Ascending aorta (tissue), 2 donors: ENCODE measurements at regions not wholly inside any gene's neighbourhood (a gene's known extent, or its start where the extent isn't known, plus 50 kb on each side); places are given as distances from the start of the nearest gene placed in this dataset.

Experiments used
- DNase-seq, 2 donors: peaks; one replicate each; pipeline ENCODE4 v3.0.0-alpha.2; 2019; ENCODE audit warnings: low spot score in 2 of 2
- H3K27ac ChIP-seq, 2 donors: fragments of 200-600 bp; sonication (generic); one replicate each; pipeline ENCODE4 v1.5.1; 2016 to 2017; ENCODE audit warnings: mild to moderate bottlenecking in 1 of 2
- H3K27me3 ChIP-seq: fragments of 200-600 bp; sonication (generic); one replicate; pipeline ENCODE4 v1.5.1; 2017
- H3K36me3 ChIP-seq, 2 donors: fragments of 200-600 bp; sonication (generic); one replicate each; pipeline ENCODE4 v1.5.1; 2016
- H3K4me1 ChIP-seq, 2 donors: fragments of 200-600 bp; sonication (generic); one replicate each; pipeline ENCODE4 v1.5.1; 2016 to 2017; ENCODE audit warnings: mild to moderate bottlenecking in 1 of 2
- H3K4me3 ChIP-seq, 2 donors: fragments of 200-600 bp; sonication (generic); one replicate each; pipeline ENCODE4 v1.5.1; 2016 to 2017; ENCODE audit warnings: mild to moderate bottlenecking in 1 of 2
- H3K9me3 ChIP-seq, 2 donors: fragments of 200-600 bp; sonication (generic); one replicate each; pipeline ENCODE4 v1.5.1; 2016
- CTCF ChIP-seq, 3 experiments: fragments of 200-600 bp in 2 of 3; fragments of 450-650 bp in 1 of 3; sonication (generic) in 2 of 3; IDR thresholded peaks; one replicate each; pipeline ENCODE4 v1.5.1; 2016 to 2019; ENCODE audit warnings: antibody characterized with exemption in 3 of 3, mild to moderate bottlenecking in 1 of 3, moderate library complexity in 1 of 3
- intact Hi-C: fragments of 100-400 bp; cut with DNase I; formaldehyde crosslinking; loops from one replicate; pipeline ENCODE4 v1.15.1; 2023

GRCh38 chr20:4490606-4491280, 195.5 kb upstream of the PRNP start:
- Histone ChIP-seq H3K9me3 (no peaks in the 10 kb centered on the region), H3K4me3 (no peak overlapping the region), H3K36me3 (no peaks in the 10 kb centered on the region), H3K27ac (no peak overlapping the region), H3K27me3 (no peaks in the 10 kb centered on the region), H3K4me1 (peaks cover 0 to 6% of the 10 kb centered on the region in 2 donors)
- intact Hi-C loops, result no loop called here
- DNase-seq, result no peak
- TF ChIP-seq CTCF (IDR thresholded peaks at IDR 0.05), result no peak

GRCh38 chr20:4490045-4490444, 196.2 kb upstream of the PRNP start:
- H3K36me3 ChIP-seq, result no peaks in the 10 kb centered on the region
- DNase-seq, result no peak
- no peaks in the 10 kb centered on the region for H3K27me3 ChIP-seq
- H3K4me1 ChIP-seq, result peaks cover 0 to 6% of the 10 kb centered on the region in 2 donors
- no peak overlapping the region for H3K27ac ChIP-seq
- H3K4me3 ChIP-seq, result no peak overlapping the region
- no peaks in the 10 kb centered on the region for H3K9me3 ChIP-seq
- TF ChIP-seq CTCF (IDR thresholded peaks at IDR 0.05), result no peak
- intact Hi-C loops, result no loop called here

GRCh38 chr20:4488407-4489339, 197.6 kb upstream of the PRNP start:
- H3K27me3 ChIP-seq, result no peaks in the 10 kb centered on the region
- H3K27ac ChIP-seq, result peak overlapping the region; percentile 24 to 33
- intact Hi-C loops, result loop anchor here (5.0 kb wide), 1 partner anchor 51 kb away; no protein-coding TSS in a partner anchor
- peaks cover 0 to 6% of the 10 kb centered on the region in 2 donors for H3K4me1 ChIP-seq
- H3K4me3 ChIP-seq, result no peak overlapping the region
- peak in 1 of 2 donors; percentile 71 for DNase-seq
- no peak for TF ChIP-seq CTCF (IDR thresholded peaks at IDR 0.05)
- H3K9me3 ChIP-seq, result no peaks in the 10 kb centered on the region
- H3K36me3 ChIP-seq, result no peaks in the 10 kb centered on the region

- H3K27me3 ChIP-seq, result no peaks in the 10 kb centered on the region
- H3K9me3 ChIP-seq, result no peaks in the 10 kb centered on the region
- no peak for DNase-seq
- peaks cover 0 to 2% of the 10 kb centered on the region in 2 donors for H3K4me1 ChIP-seq
- no peak overlapping the region for H3K4me3 ChIP-seq
- TF ChIP-seq CTCF (IDR thresholded peaks at IDR 0.05), result no peak
- intact Hi-C loops, result no loop called here
- no peaks in the 10 kb centered on the region for H3K36me3 ChIP-seq
- no peak overlapping the region for H3K27ac ChIP-seq
These were observed 201.8 kb upstream of the PRNP start for GRCh38 chr20:4484379-4484997.

- H3K4me3 ChIP-seq, result no peak overlapping the region
- no peak overlapping the region for H3K27ac ChIP-seq
- DNase-seq, result no peak
- no peaks in the 10 kb centered on the region for H3K36me3 ChIP-seq
- no peaks in the 10 kb centered on the region for H3K27me3 ChIP-seq
- H3K4me1 ChIP-seq, result peaks cover 0 to 7% of the 10 kb centered on the region in 2 donors
- intact Hi-C loops, result no loop called here
- H3K9me3 ChIP-seq, result no peaks in the 10 kb centered on the region
- TF ChIP-seq CTCF (IDR thresholded peaks at IDR 0.05), result no peak
These were observed 202.3 kb upstream of the PRNP start for GRCh38 chr20:4483961-4484360.
